Testis (tissue), 2 donors: ENCODE measurements at regions not wholly inside any gene's neighbourhood (a gene's known extent, or its start where the extent isn't known, plus 50 kb on each side); places are given as distances from the start of the nearest gene placed in this dataset.

Source experiments
- DNase-seq: peaks from one replicate; pipeline ENCODE4 v3.0.0-alpha.2; 2019
- H3K27ac ChIP-seq, 2 donors: fragments of 200-600 bp; sonication (generic); one replicate each; pipeline ENCODE4 v1.5.1; 2019
- H3K27me3 ChIP-seq: fragments of 200-600 bp; sonication (generic); one replicate; pipeline ENCODE4 v1.5.1; 2019
- H3K36me3 ChIP-seq: fragments of 200-600 bp; sonication (generic); one replicate; pipeline ENCODE4 v1.5.1; 2017; ENCODE audit warnings: low read depth; ENCODE audit errors: missing control alignments
- H3K4me1 ChIP-seq: fragments of 200-600 bp; sonication (generic); one replicate; pipeline ENCODE4 v1.5.1; 2019
- H3K4me3 ChIP-seq, 2 donors: fragments of 200-600 bp; sonication (generic); one replicate each; pipeline ENCODE4 v1.5.1; 2017 to 2019
- H3K9me3 ChIP-seq: fragments of 200-600 bp; sonication (generic); one replicate; pipeline ENCODE4 v1.5.1; 2017
- CTCF ChIP-seq, 3 experiments: fragments of 450-650 bp in 2 of 3; fragments of 200-600 bp in 1 of 3; sonication (generic) in 1 of 3; IDR thresholded peaks; one replicate each; pipeline ENCODE4 v1.5.1; 2016 to 2019; ENCODE audit warnings: antibody characterized with exemption in 3 of 3, mild to moderate bottlenecking in 2 of 3, moderate library complexity in 1 of 3
- POLR2A ChIP-seq: fragments of 450-650 bp; IDR thresholded peaks from one replicate; pipeline ENCODE4 v1.6.1; 2017; ENCODE audit warnings: antibody characterized with exemption, mild to moderate bottlenecking, moderate library complexity
- WGBS, 2 donors: methylation state at CpG; one replicate each; pipeline ENCODE4 v1.1.5; 2018; 5-methylcytosine and 5-hydroxymethylcytosine counted together
- intact Hi-C: fragments of 100-400 bp; cut with DNase I; formaldehyde crosslinking; loops from one replicate; pipeline ENCODE4 v1.15.1; 2023; ENCODE audit warnings: low total_unique reads

GRCh38 chr4:107220976-107221375, 184.9 kb upstream of the DKK2 start:
- DNase-seq, result no peak
- intact Hi-C loops, result no loop called here

GRCh38 chr4:107219681-107220080, 183.6 kb upstream of the DKK2 start:
- Histone ChIP-seq H3K27ac (no peak overlapping the region), H3K9me3 (no peaks in the 10 kb centered on the region), H3K4me1 (no peaks in the 10 kb centered on the region), H3K4me3 (no peak overlapping the region), H3K36me3 (no peaks in the 10 kb centered on the region), H3K27me3 (no peaks in the 10 kb centered on the region)
- intact Hi-C loops, result no loop called here
- WGBS, 2 donors, result 57 to 75% methylated on average over 1 of the region's 1 CpG
- TF ChIP-seq POLR2A, result no peak
- TF ChIP-seq CTCF (IDR thresholded peaks at IDR 0.05), result no peak
- no peak for DNase-seq

More at GRCh38 chr4:107220976-107221375, 184.9 kb upstream of the DKK2 start:
- Histone ChIP-seq H3K27me3 (no peaks in the 10 kb centered on the region), H3K4me3 (no peak overlapping the region), H3K36me3 (no peaks in the 10 kb centered on the region), H3K9me3 (no peaks in the 10 kb centered on the region), H3K27ac (no peak overlapping the region), H3K4me1 (no peaks in the 10 kb centered on the region)
- TF ChIP-seq CTCF (IDR thresholded peaks at IDR 0.05) (no peak), POLR2A (no peak)

GRCh38 chr4:107216379-107216778, 180.3 kb upstream of the DKK2 start:
- Histone ChIP-seq H3K4me1 (no peaks in the 10 kb centered on the region), H3K4me3 (no peak overlapping the region), H3K27ac (no peak overlapping the region), H3K9me3 (no peaks in the 10 kb centered on the region), H3K27me3 (no peaks in the 10 kb centered on the region), H3K36me3 (no peaks in the 10 kb centered on the region)
- intact Hi-C loops, result no loop called here
- TF ChIP-seq POLR2A (no peak), CTCF (IDR thresholded peaks at IDR 0.05) (no peak)
- no peak for DNase-seq

GRCh38 chr4:107215222-107215621, 179.1 kb upstream of the DKK2 start:
- no peaks in the 10 kb centered on the region for H3K9me3 ChIP-seq
- no peaks in the 10 kb centered on the region for H3K36me3 ChIP-seq
- no peak for DNase-seq
- TF ChIP-seq CTCF (IDR thresholded peaks at IDR 0.05), result no peak
- TF ChIP-seq POLR2A, result no peak
- H3K27me3 ChIP-seq, result no peaks in the 10 kb centered on the region
- H3K27ac ChIP-seq, result no peak overlapping the region
- 93 to 97% methylated on average over 1 of the region's 1 CpG for WGBS, 2 donors
- H3K4me3 ChIP-seq, result no peak overlapping the region
- H3K4me1 ChIP-seq, result no peaks in the 10 kb centered on the region
- intact Hi-C loops, result no loop called here

- H3K4me3 ChIP-seq, result no peak overlapping the region
- TF ChIP-seq POLR2A, result no peak
- no peak for TF ChIP-seq CTCF (IDR thresholded peaks at IDR 0.05)
Measured at GRCh38 chr4:107213880-107214279, 177.8 kb upstream of the DKK2 start.

More at GRCh38 chr4:107213880-107214279, 177.8 kb upstream of the DKK2 start:
- Histone ChIP-seq H3K27ac (no peak overlapping the region), H3K4me1 (no peaks in the 10 kb centered on the region), H3K27me3 (no peaks in the 10 kb centered on the region), H3K36me3 (no peaks in the 10 kb centered on the region), H3K9me3 (no peaks in the 10 kb centered on the region)
- no peak for DNase-seq
- intact Hi-C loops, result no loop called here
- WGBS, 2 donors, result 78 to 80% methylated on average over 2 of the region's 2 CpGs
